SH-SY5Y (cell line): ENCODE measurements at regions not wholly inside any gene's neighbourhood (a gene's known extent, or its start where the extent isn't known, plus 50 kb on each side); places are given as distances from the start of the nearest gene placed in this dataset.

ENCODE experiments used
- GATA2 ChIP-seq: IDR thresholded peaks from 2 replicates; pipeline ENCODE4 v1.6.1; 2011; ENCODE audit warnings: mild to moderate bottlenecking, low read depth, low read length
- GATA3 ChIP-seq: IDR thresholded peaks from 2 replicates; pipeline ENCODE4 v1.6.1; 2011; ENCODE audit warnings: low read depth, mild to moderate bottlenecking, low read length, moderate library complexity

- TF ChIP-seq GATA2 (no peak), GATA3 (no peak)
Observed at GRCh38 chr3:34969513-34969912, 669.8 kb upstream of the ARPP21 start.
